ENCODE measurements at regions not wholly inside any gene's neighbourhood (a gene's known extent, or its start where the extent isn't known, plus 50 kb on each side); places are given as distances from the start of the nearest gene placed in this dataset.

DNA sequence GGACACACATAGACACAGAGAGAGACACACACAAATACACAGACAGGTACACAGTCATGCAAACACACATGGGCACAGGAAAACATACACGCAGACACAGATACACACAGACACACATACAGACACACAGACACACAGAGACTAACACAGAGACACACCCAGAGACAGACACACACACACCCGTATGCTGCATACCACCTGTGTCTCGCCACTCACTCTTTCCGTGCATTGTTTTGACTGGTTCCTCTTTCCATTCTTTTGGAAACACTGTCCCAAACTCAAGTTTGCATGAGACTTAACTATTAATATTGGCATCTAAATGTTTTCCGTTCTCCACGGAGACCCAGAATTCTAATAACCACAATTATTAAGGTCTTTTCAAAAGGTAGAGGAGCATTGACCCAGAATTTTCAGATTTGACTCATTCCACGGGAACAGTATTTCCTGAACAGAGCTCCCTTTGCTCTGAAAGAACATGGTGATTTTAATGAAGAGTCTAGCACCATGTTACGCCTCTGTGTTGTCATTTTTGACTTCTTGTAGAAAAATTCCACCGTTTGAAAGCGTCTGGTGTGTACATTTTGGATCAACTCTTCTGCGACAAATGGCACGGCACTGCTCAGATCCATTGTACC is 141.2 kb upstream of the RNF32 start:
- DNase-seq (ENCODE audit: low read depth, low spot score): no peak
- H3K4me3 ChIP-seq (ENCODE audit: low read depth, low read length): no peak overlapping the region
- in situ Hi-C loops (cut with HindIII; ENCODE audit: low sequenced_read_pairs): no loop called here
- TF ChIP-seq, protein P1, sequence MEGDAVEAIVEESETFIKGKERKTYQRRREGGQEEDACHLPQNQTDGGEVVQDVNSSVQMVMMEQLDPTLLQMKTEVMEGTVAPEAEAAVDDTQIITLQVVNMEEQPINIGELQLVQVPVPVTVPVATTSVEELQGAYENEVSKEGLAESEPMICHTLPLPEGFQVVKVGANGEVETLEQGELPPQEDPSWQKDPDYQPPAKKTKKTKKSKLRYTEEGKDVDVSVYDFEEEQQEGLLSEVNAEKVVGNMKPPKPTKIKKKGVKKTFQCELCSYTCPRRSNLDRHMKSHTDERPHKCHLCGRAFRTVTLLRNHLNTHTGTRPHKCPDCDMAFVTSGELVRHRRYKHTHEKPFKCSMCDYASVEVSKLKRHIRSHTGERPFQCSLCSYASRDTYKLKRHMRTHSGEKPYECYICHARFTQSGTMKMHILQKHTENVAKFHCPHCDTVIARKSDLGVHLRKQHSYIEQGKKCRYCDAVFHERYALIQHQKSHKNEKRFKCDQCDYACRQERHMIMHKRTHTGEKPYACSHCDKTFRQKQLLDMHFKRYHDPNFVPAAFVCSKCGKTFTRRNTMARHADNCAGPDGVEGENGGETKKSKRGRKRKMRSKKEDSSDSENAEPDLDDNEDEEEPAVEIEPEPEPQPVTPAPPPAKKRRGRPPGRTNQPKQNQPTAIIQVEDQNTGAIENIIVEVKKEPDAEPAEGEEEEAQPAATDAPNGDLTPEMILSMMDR (IDR thresholded peaks at IDR 0.05; ENCODE audit: low read depth, low read length): no peak

DNA sequence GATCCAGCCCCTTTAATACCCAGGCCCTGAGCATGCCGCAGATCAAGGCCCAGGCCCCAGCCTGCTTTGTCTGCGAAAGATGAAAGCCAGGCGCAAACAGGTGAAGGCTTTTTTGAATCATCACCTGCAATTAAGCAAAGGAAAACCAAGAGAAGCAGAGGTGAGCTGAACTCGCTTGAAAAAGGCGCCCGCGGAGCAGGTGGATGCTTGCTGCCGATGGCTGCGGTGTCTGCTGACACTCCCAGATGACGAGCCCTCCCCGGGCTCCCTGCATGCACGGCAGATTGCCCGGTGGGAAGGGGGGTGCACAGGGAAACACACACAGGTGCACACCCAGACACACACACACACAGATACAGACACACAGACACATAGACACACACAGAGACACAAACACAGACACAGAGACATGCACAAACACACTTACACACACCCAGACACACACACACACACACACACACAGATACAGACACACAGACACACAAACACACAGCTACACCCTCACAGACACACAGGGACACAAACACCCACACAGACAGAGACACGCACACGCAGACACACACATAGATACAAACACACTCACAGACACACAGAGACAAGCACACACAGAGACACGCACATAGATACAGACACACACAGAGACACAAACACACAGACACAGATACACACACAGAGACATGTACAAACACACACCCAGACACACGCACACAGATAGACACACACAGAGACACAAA is 142.6 kb upstream of the RNF32 start:
- in situ Hi-C loops (cut with HindIII; ENCODE audit: low sequenced_read_pairs): no loop called here
- DNase-seq (ENCODE audit: low read depth, low spot score): no peak
- TF ChIP-seq, protein P1 (IDR thresholded peaks at IDR 0.05; ENCODE audit: low read depth, low read length): no peak
- no peak overlapping the region for H3K4me3 ChIP-seq (ENCODE audit: low read depth, low read length)

DNA sequence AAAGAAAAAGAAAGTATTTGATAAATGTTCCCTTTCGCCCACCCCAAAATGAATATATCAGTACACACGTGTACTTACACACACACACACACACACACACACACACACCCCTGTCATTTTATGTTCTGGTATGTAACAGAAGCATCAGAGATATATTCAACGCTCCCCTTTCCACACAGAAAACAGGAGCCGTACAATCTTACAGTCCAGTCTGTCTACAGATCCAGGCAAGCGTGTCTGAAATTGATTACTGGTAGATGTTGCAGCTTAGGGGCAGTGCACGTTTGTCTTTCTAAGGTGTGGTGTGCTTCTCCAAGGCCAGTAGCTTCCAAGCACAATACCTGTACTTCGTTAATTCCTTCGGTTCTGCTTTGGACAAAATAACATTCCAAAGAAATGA is 143.7 kb upstream of the RNF32 start:
- TF ChIP-seq, protein P1 (IDR thresholded peaks at IDR 0.05; ENCODE audit: low read depth, low read length): no peak
- H3K4me3 ChIP-seq (ENCODE audit: low read depth, low read length): no peak overlapping the region
- in situ Hi-C loops (cut with HindIII; ENCODE audit: low sequenced_read_pairs): no loop called here
- DNase-seq (ENCODE audit: low read depth, low spot score): no peak

DNA sequence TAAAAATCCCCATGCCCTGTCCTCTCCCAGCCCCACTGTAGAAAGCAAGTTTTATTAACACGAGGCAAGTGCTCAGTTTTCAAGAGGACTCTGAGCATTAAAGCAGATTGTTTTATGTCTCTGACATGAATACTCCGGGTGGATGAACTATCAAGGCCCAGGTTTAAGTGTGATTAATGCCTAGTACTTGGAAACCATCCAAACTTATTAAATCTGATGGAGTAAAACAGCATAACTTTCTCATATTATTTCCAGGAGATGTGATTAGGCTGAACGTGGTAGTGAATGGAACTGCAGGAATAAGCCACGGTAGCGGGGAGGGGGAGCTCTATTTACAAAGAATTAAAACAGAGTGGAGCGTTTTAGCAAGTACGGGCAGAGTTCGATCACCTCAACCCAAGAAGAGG is 144.2 kb upstream of the RNF32 start:
- TF ChIP-seq, protein P1 (IDR thresholded peaks at IDR 0.05; ENCODE audit: low read depth, low read length): no peak
- in situ Hi-C loops (cut with HindIII; ENCODE audit: low sequenced_read_pairs): no loop called here
- DNase-seq (ENCODE audit: low read depth, low spot score): no peak
- no peak overlapping the region for H3K4me3 ChIP-seq (ENCODE audit: low read depth, low read length)

DNA sequence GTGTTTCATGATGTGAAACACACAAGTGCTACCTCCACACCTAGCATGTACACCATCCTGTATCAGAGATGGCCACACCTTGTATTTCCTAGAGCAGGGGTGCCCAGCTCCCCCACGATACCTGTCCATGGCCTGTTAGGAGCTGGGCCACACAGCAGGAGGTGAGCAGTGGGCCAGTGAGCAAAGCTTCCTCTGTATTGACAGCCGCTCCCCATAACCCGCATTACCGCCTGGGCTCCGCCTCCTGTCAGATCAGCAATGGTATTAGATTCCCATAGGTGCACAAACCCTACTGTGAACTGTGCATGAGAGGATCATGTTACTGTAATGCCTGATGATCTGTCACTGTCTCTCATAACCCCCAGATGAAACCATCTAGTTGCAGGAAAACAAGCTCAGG is 145.6 kb upstream of the RNF32 start:
- no peak for DNase-seq (ENCODE audit: low read depth, low spot score)
- in situ Hi-C loops (cut with HindIII; ENCODE audit: low sequenced_read_pairs): no loop called here
- TF ChIP-seq, protein P1 (IDR thresholded peaks at IDR 0.05; ENCODE audit: low read depth, low read length): no peak
- H3K4me3 ChIP-seq (ENCODE audit: low read depth, low read length): no peak overlapping the region

DNA sequence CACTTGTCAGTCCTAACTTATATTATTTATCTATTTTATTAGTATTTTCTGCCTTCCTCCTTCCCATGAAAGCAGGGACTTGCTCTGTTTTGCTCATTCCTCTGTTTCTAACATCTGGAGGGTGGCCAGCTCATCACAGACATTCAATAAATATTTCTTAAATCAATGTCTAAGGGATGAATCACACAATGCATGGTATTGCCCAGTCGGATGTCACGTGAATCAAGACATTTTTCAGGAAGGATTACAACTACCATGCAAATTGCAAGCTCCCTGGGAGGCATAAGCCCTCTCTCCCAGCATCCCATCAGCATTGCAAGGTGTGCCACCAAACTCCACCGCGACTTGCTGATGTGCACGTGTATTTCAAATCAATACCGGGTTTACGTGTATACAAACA is 146.6 kb upstream of the RNF32 start:
- peak; percentile 13 for DNase-seq (ENCODE audit: low read depth, low spot score)
- TF ChIP-seq, protein P1 (IDR thresholded peaks at IDR 0.05; ENCODE audit: low read depth, low read length): no peak
- H3K4me3 ChIP-seq (ENCODE audit: low read depth, low read length): no peak overlapping the region
- in situ Hi-C loops (cut with HindIII; ENCODE audit: low sequenced_read_pairs): no loop called here
